ENCODE measurements at regions not wholly inside any gene's neighbourhood (a gene's known extent, or its start where the extent isn't known, plus 50 kb on each side); places are given as distances from the start of the nearest gene placed in this dataset.

DNA sequence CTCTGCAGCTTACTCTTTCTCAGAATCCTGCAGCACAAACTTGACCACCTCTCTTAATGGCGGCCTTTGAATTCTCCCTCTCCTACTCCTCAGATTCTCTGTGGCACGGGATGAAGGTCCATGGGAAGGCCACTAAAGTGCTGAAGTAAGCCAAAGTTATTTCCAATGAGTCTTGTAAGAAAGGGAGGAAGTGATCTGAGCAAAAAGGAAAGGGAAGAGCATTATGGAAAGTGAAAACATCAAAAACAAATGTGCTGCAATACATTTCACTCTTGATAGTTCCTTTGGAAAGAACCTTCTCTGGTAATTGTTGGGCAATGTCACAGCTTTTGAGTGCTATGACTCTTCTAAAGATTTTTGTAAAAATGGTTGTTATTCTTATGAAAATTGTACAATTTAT lies 54.3 kb upstream of the CAMK2D start:
- no peak overlapping the region for H3K27ac Mint-ChIP-seq (ENCODE audit: unreplicated experiment)
- Histone ChIP-seq H3K9me3 (no peaks in the 10 kb centered on the region), H3K4me1 (no peaks in the 10 kb centered on the region), H3K36me3 (ENCODE audit: control insufficient read depth, insufficient read depth, low read length) (no peaks in the 10 kb centered on the region), H3K27me3 (replicated peaks; ENCODE audit: control insufficient read depth, insufficient read depth, low read length) (no peaks in the 10 kb centered on the region), H3K4me3 (ENCODE audit: low read depth, low read length) (no peak overlapping the region)
- H3K36me3 Mint-ChIP-seq (ENCODE audit: insufficient read depth, unreplicated experiment): no peaks in the 10 kb centered on the region
- H3K4me3 Mint-ChIP-seq (ENCODE audit: unreplicated experiment): no peak overlapping the region
- H3K4me1 Mint-ChIP-seq (ENCODE audit: low read depth, unreplicated experiment): no peaks in the 10 kb centered on the region
- intact Hi-C loops (cut with micrococcal nuclease; ENCODE audit: unreplicated experiment): no loop called here
- ChIA-PET POLR2A (no interaction called here), CTCF (no interaction called here)
- DNase-seq: no peak
- BruUV-seq (replicated peaks): no TSS peak
- H3K27me3 Mint-ChIP-seq (ENCODE audit: insufficient read depth, unreplicated experiment): no peaks in the 10 kb centered on the region
- TF ChIP-seq, protein P1, sequence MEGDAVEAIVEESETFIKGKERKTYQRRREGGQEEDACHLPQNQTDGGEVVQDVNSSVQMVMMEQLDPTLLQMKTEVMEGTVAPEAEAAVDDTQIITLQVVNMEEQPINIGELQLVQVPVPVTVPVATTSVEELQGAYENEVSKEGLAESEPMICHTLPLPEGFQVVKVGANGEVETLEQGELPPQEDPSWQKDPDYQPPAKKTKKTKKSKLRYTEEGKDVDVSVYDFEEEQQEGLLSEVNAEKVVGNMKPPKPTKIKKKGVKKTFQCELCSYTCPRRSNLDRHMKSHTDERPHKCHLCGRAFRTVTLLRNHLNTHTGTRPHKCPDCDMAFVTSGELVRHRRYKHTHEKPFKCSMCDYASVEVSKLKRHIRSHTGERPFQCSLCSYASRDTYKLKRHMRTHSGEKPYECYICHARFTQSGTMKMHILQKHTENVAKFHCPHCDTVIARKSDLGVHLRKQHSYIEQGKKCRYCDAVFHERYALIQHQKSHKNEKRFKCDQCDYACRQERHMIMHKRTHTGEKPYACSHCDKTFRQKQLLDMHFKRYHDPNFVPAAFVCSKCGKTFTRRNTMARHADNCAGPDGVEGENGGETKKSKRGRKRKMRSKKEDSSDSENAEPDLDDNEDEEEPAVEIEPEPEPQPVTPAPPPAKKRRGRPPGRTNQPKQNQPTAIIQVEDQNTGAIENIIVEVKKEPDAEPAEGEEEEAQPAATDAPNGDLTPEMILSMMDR (IDR thresholded peaks at IDR 0.05; ENCODE audit: insufficient read depth in 1 of 2, low read depth in 1 of 2, low read length in 1 of 2, severe bottlenecking in 1 of 2, unreplicated experiment in 1 of 2): no peak
- no peaks in the 10 kb centered on the region for H3K9me3 Mint-ChIP-seq (ENCODE audit: unreplicated experiment)

DNA sequence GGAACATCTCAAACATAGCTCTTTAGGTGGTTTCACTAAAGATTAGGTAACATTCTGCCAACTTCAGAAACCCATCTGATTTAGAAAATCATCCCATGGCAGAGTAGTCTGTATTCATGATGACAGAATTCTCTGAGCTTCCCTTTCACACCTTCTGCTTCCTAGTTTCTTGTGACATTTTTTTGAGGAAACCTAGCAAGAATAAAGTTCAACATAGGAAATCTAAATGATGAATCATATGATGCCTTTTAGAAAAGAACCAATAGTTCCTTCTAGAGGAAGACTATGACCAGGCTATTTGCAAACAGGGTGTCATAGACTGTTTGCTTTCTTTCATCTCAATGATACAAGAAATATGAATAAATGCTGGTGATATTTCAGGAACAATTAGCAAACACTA lies 49.8 kb upstream of the CAMK2D start:
- no peaks in the 10 kb centered on the region for H3K9me3 ChIP-seq
- H3K36me3 ChIP-seq (ENCODE audit: control insufficient read depth, insufficient read depth, low read length): no peaks in the 10 kb centered on the region
- no TSS peak for BruUV-seq (replicated peaks)
- H3K4me3 ChIP-seq (ENCODE audit: low read depth, low read length): no peak overlapping the region
- H3K9me3 Mint-ChIP-seq (ENCODE audit: unreplicated experiment): no peaks in the 10 kb centered on the region
- no peaks in the 10 kb centered on the region for H3K27me3 ChIP-seq (replicated peaks; ENCODE audit: control insufficient read depth, insufficient read depth, low read length)
- H3K27me3 Mint-ChIP-seq (ENCODE audit: insufficient read depth, unreplicated experiment): peaks cover 2% of the 10 kb centered on the region
- intact Hi-C loops (cut with micrococcal nuclease; ENCODE audit: unreplicated experiment): no loop called here
- no peaks in the 10 kb centered on the region for H3K36me3 Mint-ChIP-seq (ENCODE audit: insufficient read depth, unreplicated experiment)
- no peaks in the 10 kb centered on the region for H3K4me1 Mint-ChIP-seq (ENCODE audit: low read depth, unreplicated experiment)
- POLR2A ChIA-PET: no interaction called here
- TF ChIP-seq, protein P1 (IDR thresholded peaks at IDR 0.05; ENCODE audit: insufficient read depth in 1 of 2, low read depth in 1 of 2, low read length in 1 of 2, severe bottlenecking in 1 of 2, unreplicated experiment in 1 of 2): no peak
- H3K4me1 ChIP-seq: no peaks in the 10 kb centered on the region
- CTCF ChIA-PET: no interaction called here
- DNase-seq: no peak
- no peak overlapping the region for H3K4me3 Mint-ChIP-seq (ENCODE audit: unreplicated experiment)
- H3K27ac Mint-ChIP-seq (ENCODE audit: unreplicated experiment): no peak overlapping the region
